ENCODE measurements at regions not wholly inside any gene's neighbourhood (a gene's known extent, or its start where the extent isn't known, plus 50 kb on each side); places are given as distances from the start of the nearest gene placed in this dataset.
A peak's percentile ranks its signal among the peaks of the same experiment; 100 is the strongest.

- Histone ChIP-seq H3K27ac (no peak overlapping the region), H3K27me3 (no peaks in the 10 kb centered on the region), H3K36me3 (no peaks in the 10 kb centered on the region), H3K9me3 (peaks cover 0 to 8% (median 0%) of the 10 kb centered on the region in 12 donors), H3K4me1 (no peaks in the 10 kb centered on the region), H3K4me3 (no peak overlapping the region)
- DNase-seq (no peak), ATAC-seq (no peak)
- intact Hi-C loops (cut with DNase I), result loop anchor here in 3 of 10 donors (10.0 kb wide), 3 partner anchors 90 to 690 kb away; no protein-coding TSS in a partner anchor
- TF ChIP-seq POLR2A (IDR thresholded peaks at IDR 0.05) (no peak), CTCF (IDR thresholded peaks at IDR 0.05) (no peak)
- 82 to 95% (median 92%) methylated on average over 1 of the region's 1 CpG for WGBS, 4 donors
Observed at GRCh38 chr2:157995117-157995516, 106.6 kb upstream of the UPP2 start.

GRCh38 chr2:157991932-157992331 lies 109.7 kb upstream of the UPP2 start:
- Histone ChIP-seq H3K9me3 (no peaks in the 10 kb centered on the region), H3K27ac (no peak overlapping the region), H3K4me3 (no peak overlapping the region), H3K27me3 (no peaks in the 10 kb centered on the region), H3K36me3 (no peaks in the 10 kb centered on the region), H3K4me1 (no peaks in the 10 kb centered on the region)
- intact Hi-C loops (cut with DNase I), result loop anchor here in 3 of 10 donors (10.0 kb wide), 3 partner anchors 87 to 687 kb away; no protein-coding TSS in a partner anchor
- TF ChIP-seq POLR2A (IDR thresholded peaks at IDR 0.05) (no peak), CTCF (IDR thresholded peaks at IDR 0.05) (no peak)
- ATAC-seq (no peak), DNase-seq (no peak)
- WGBS, 4 donors, result 69 to 77% (median 70%) methylated on average over 6 of the region's 6 CpGs

- no peaks in the 10 kb centered on the region for H3K27me3 ChIP-seq
- no peak overlapping the region for H3K4me3 ChIP-seq
- DNase-seq (no peak), ATAC-seq (no peak)
- TF ChIP-seq CTCF (IDR thresholded peaks at IDR 0.05), result no peak
- TF ChIP-seq POLR2A (IDR thresholded peaks at IDR 0.05), result no peak
- no peaks in the 10 kb centered on the region for H3K36me3 ChIP-seq
- WGBS, 4 donors, result 44 to 52% (median 45%) methylated on average over 5 of the region's 5 CpGs
- intact Hi-C loops (cut with DNase I), result loop anchor here in 3 of 10 donors (10.0 kb wide), 3 partner anchors 85 to 685 kb away; no protein-coding TSS in a partner anchor
- H3K27ac ChIP-seq, result no peak overlapping the region
- H3K9me3 ChIP-seq, result no peaks in the 10 kb centered on the region
- no peaks in the 10 kb centered on the region for H3K4me1 ChIP-seq
Observed at GRCh38 chr2:157990173-157990572, 111.5 kb upstream of the UPP2 start.

GRCh38 chr2:157989227-157989626 lies 112.4 kb upstream of the UPP2 start:
- H3K4me1 ChIP-seq, result no peaks in the 10 kb centered on the region
- no peaks in the 10 kb centered on the region for H3K9me3 ChIP-seq
- DNase-seq (no peak), ATAC-seq (no peak)
- H3K27ac ChIP-seq, result no peak overlapping the region
- TF ChIP-seq POLR2A (IDR thresholded peaks at IDR 0.05) (no peak), CTCF (IDR thresholded peaks at IDR 0.05) (peak in 1 of 12 donors; percentile 7)
- whole genome bisulfite sequencing, 4 donors, result 85 to 91% (median 88%) methylated on average over 5 of the region's 5 CpGs
- H3K27me3 ChIP-seq, result no peaks in the 10 kb centered on the region
- H3K36me3 ChIP-seq, result no peaks in the 10 kb centered on the region
- H3K4me3 ChIP-seq, result no peak overlapping the region
- intact Hi-C loops (cut with DNase I), result loop anchor here in 1 of 10 donors (10.0 kb wide), 1 partner anchor 94 kb away; no protein-coding TSS in a partner anchor

Measured in heart left ventricle (tissue), 16 donors.